SK-N-SH (cell line): ENCODE measurements at regions not wholly inside any gene's neighbourhood (a gene's known extent, or its start where the extent isn't known, plus 50 kb on each side); places are given as distances from the start of the nearest gene placed in this dataset.

Experiments used
- EZH2phosphoT487 ChIP-seq: fragments of 200-600 bp; sonication (generic); IDR thresholded peaks from 2 replicates; pipeline ENCODE4 v1.6.1; 2017; ENCODE audit warnings: low read depth, mixed run types, mild to moderate bottlenecking, antibody characterized with exemption, moderate library complexity, borderline replicate concordance
- FOXJ3 ChIP-seq: sonication (generic); formaldehyde crosslinking; IDR thresholded peaks from 2 replicates; pipeline ENCODE4 v1.5.1; 2020; ENCODE audit warnings: mild to moderate bottlenecking, missing genetic modification reagents
- GABPA ChIP-seq: IDR thresholded peaks from 2 replicates; pipeline ENCODE4 v1.4.0; 2012; ENCODE audit warnings: low read depth, mild to moderate bottlenecking
- JUND ChIP-seq: IDR thresholded peaks from 2 replicates; pipeline ENCODE4 v1.4.0; 2012
- POLR2AphosphoS5 ChIP-seq: IDR thresholded peaks from 2 replicates; pipeline ENCODE4 v1.6.1; 2012; ENCODE audit warnings: low read depth, low read length
- RAD21 ChIP-seq: IDR thresholded peaks from 2 replicates; pipeline ENCODE4 v1.6.1; 2012; ENCODE audit warnings: mild to moderate bottlenecking, low read length
- RCOR1 ChIP-seq: fragments of 150-350 bp; IDR thresholded peaks from 2 replicates; pipeline ENCODE4 v1.6.1; 2017; ENCODE audit warnings: antibody characterized with exemption, low read length
- SIN3A ChIP-seq: IDR thresholded peaks from 2 replicates; pipeline ENCODE4 v1.6.1; 2012; ENCODE audit warnings: low read depth, mild to moderate bottlenecking, low read length, moderate library complexity, borderline replicate concordance
- SMC3 ChIP-seq: IDR thresholded peaks from 2 replicates; pipeline ENCODE4 v1.6.1; 2012; ENCODE audit warnings: low read depth, low read length, improper control_type of control experiment
- YY1 ChIP-seq: IDR thresholded peaks from 2 replicates; pipeline ENCODE4 v1.4.0; 2012; ENCODE audit warnings: low read depth, mild to moderate bottlenecking
- TF ChIP-seq, protein P1 (sequence below): IDR thresholded peaks from 2 replicates; pipeline ENCODE4 v1.4.0; 2012; ENCODE audit warnings: low read depth
- TF ChIP-seq, protein P2 (sequence below): fragments of 200-600 bp; sonication (generic); IDR thresholded peaks from 2 replicates; pipeline ENCODE4 v1.6.1; 2017; ENCODE audit warnings: antibody characterized with exemption, mild to moderate bottlenecking, moderate library complexity
- TF ChIP-seq, protein P3 (sequence below): IDR thresholded peaks from 2 replicates; pipeline ENCODE4 v1.4.0; 2012; ENCODE audit warnings: low read depth, borderline replicate concordance
- TF ChIP-seq, protein P4 (sequence below): IDR thresholded peaks from 2 replicates; pipeline ENCODE4 v1.6.1; 2012; ENCODE audit warnings: mild to moderate bottlenecking, low read depth, low read length, moderate library complexity

DNA sequence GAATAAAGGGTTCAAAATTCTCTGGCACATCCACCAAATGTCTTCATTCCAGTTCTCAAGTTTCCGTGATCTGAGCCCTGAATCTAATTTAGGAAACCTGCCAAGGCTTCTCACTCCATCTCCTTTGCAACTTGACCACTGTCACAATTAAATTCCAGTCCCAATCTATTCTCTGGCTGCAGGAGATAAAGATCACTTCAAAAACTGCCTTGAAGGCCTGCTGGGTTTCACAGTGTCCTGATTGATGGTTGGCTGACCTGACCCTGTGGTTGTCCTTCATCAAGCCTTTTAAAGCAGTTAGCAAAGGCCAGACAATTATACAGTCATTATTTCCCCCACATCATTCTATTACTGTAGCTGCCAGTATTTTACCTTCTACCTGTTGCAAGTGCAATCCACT, 60.3 kb upstream of the DNAJC10 start:
- no peak for TF ChIP-seq EZH2phosphoT487
- TF ChIP-seq, protein P1, sequence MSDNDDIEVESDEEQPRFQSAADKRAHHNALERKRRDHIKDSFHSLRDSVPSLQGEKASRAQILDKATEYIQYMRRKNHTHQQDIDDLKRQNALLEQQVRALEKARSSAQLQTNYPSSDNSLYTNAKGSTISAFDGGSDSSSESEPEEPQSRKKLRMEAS, result no peak
- TF ChIP-seq YY1, result no peak
- TF ChIP-seq, protein P2, sequence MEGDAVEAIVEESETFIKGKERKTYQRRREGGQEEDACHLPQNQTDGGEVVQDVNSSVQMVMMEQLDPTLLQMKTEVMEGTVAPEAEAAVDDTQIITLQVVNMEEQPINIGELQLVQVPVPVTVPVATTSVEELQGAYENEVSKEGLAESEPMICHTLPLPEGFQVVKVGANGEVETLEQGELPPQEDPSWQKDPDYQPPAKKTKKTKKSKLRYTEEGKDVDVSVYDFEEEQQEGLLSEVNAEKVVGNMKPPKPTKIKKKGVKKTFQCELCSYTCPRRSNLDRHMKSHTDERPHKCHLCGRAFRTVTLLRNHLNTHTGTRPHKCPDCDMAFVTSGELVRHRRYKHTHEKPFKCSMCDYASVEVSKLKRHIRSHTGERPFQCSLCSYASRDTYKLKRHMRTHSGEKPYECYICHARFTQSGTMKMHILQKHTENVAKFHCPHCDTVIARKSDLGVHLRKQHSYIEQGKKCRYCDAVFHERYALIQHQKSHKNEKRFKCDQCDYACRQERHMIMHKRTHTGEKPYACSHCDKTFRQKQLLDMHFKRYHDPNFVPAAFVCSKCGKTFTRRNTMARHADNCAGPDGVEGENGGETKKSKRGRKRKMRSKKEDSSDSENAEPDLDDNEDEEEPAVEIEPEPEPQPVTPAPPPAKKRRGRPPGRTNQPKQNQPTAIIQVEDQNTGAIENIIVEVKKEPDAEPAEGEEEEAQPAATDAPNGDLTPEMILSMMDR, result no peak
- no peak for TF ChIP-seq GABPA
- TF ChIP-seq, protein P3, sequence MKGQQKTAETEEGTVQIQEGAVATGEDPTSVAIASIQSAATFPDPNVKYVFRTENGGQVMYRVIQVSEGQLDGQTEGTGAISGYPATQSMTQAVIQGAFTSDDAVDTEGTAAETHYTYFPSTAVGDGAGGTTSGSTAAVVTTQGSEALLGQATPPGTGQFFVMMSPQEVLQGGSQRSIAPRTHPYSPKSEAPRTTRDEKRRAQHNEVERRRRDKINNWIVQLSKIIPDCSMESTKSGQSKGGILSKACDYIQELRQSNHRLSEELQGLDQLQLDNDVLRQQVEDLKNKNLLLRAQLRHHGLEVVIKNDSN, result no peak
- TF ChIP-seq, protein P4, sequence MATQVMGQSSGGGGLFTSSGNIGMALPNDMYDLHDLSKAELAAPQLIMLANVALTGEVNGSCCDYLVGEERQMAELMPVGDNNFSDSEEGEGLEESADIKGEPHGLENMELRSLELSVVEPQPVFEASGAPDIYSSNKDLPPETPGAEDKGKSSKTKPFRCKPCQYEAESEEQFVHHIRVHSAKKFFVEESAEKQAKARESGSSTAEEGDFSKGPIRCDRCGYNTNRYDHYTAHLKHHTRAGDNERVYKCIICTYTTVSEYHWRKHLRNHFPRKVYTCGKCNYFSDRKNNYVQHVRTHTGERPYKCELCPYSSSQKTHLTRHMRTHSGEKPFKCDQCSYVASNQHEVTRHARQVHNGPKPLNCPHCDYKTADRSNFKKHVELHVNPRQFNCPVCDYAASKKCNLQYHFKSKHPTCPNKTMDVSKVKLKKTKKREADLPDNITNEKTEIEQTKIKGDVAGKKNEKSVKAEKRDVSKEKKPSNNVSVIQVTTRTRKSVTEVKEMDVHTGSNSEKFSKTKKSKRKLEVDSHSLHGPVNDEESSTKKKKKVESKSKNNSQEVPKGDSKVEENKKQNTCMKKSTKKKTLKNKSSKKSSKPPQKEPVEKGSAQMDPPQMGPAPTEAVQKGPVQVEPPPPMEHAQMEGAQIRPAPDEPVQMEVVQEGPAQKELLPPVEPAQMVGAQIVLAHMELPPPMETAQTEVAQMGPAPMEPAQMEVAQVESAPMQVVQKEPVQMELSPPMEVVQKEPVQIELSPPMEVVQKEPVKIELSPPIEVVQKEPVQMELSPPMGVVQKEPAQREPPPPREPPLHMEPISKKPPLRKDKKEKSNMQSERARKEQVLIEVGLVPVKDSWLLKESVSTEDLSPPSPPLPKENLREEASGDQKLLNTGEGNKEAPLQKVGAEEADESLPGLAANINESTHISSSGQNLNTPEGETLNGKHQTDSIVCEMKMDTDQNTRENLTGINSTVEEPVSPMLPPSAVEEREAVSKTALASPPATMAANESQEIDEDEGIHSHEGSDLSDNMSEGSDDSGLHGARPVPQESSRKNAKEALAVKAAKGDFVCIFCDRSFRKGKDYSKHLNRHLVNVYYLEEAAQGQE, result no peak
- no peak for TF ChIP-seq SMC3
- TF ChIP-seq RAD21, result no peak
- TF ChIP-seq POLR2AphosphoS5, result no peak
- no peak for TF ChIP-seq RCOR1
- no peak for TF ChIP-seq FOXJ3 (CRISPR knock-in tag)
- TF ChIP-seq SIN3A, result no peak
- TF ChIP-seq JUND, result no peak
